ENCODE measurements at regions not wholly inside any gene's neighbourhood (a gene's known extent, or its start where the extent isn't known, plus 50 kb on each side); places are given as distances from the start of the nearest gene placed in this dataset.

GRCh38 chr2:35163948-35164347 lies 1191.6 kb upstream of the CRIM1 start:
- H4K5ac ChIP-seq (ENCODE audit: low read length) = no peak overlapping the region
- H3K56ac ChIP-seq (ENCODE audit: low read length) = no peak overlapping the region
- no peak overlapping the region for H3K4me3 ChIP-seq (ENCODE audit: low read length)
- no peaks in the 10 kb centered on the region for H3K4me1 ChIP-seq (ENCODE audit: control insufficient read depth, low read depth, low read length)
- H3K23ac ChIP-seq (ENCODE audit: low read length) = no peak overlapping the region
- no peaks in the 10 kb centered on the region for H3K27me3 ChIP-seq (ENCODE audit: insufficient read depth, low read length, poor library complexity)
- no peak overlapping the region for H2BK120ac ChIP-seq (ENCODE audit: low read depth, low read length)
- H2BK5ac ChIP-seq (ENCODE audit: low read length) = no peak overlapping the region
- no peak overlapping the region for H3K4ac ChIP-seq (ENCODE audit: low read depth, low read length)
- no peak overlapping the region for H3K27ac ChIP-seq (ENCODE audit: low read depth, low read length)
- no peaks in the 10 kb centered on the region for H3K79me2 ChIP-seq (ENCODE audit: control insufficient read depth, insufficient read depth, low read length)
- H3K18ac ChIP-seq (ENCODE audit: low read length) = no peak overlapping the region
- H4K8ac ChIP-seq (ENCODE audit: low read depth, low read length) = no peak overlapping the region
- H3K4me2 ChIP-seq (ENCODE audit: low read length) = no peak overlapping the region
- WGBS (ENCODE audit: extremely low coverage, insufficient coverage, low lambda C conversion rate) = no CpG with 5 or more reads among the region's 2 CpGs
- no peak overlapping the region for H3K9ac ChIP-seq (ENCODE audit: low read length)
- H2AK5ac ChIP-seq (ENCODE audit: low read length) = no peak overlapping the region
- H3K36me3 ChIP-seq (ENCODE audit: control insufficient read depth, insufficient read depth, low read length) = no peaks in the 10 kb centered on the region
- no peak for DNase-seq
- H3K79me1 ChIP-seq (ENCODE audit: low read length) = no peaks in the 10 kb centered on the region
- no peak overlapping the region for H2BK15ac ChIP-seq (replicated peaks; ENCODE audit: low read depth)

GRCh38 chr2:35160871-35161270 lies 1194.7 kb upstream of the CRIM1 start:
- Histone ChIP-seq H3K18ac (ENCODE audit: low read length) (no peak overlapping the region), H3K79me2 (ENCODE audit: control insufficient read depth, insufficient read depth, low read length) (no peaks in the 10 kb centered on the region), H3K79me1 (ENCODE audit: low read length) (no peaks in the 10 kb centered on the region), H2BK15ac (replicated peaks; ENCODE audit: low read depth) (no peak overlapping the region), H2BK5ac (ENCODE audit: low read length) (no peak overlapping the region), H3K36me3 (ENCODE audit: control insufficient read depth, insufficient read depth, low read length) (no peaks in the 10 kb centered on the region), H3K4me2 (ENCODE audit: low read length) (no peak overlapping the region), H3K27me3 (ENCODE audit: insufficient read depth, low read length, poor library complexity) (no peaks in the 10 kb centered on the region), H3K9ac (ENCODE audit: low read length) (no peak overlapping the region), H3K4ac (ENCODE audit: low read depth, low read length) (no peak overlapping the region), H2AK5ac (ENCODE audit: low read length) (no peak overlapping the region), H4K5ac (ENCODE audit: low read length) (no peak overlapping the region), H3K4me3 (ENCODE audit: low read length) (no peak overlapping the region), H3K4me1 (ENCODE audit: control insufficient read depth, low read depth, low read length) (no peaks in the 10 kb centered on the region), H3K56ac (ENCODE audit: low read length) (no peak overlapping the region), H3K27ac (ENCODE audit: low read depth, low read length) (no peak overlapping the region), H2BK120ac (ENCODE audit: low read depth, low read length) (no peak overlapping the region), H3K23ac (ENCODE audit: low read length) (no peak overlapping the region), H4K8ac (ENCODE audit: low read depth, low read length) (no peak overlapping the region)
- peak; percentile 36 for DNase-seq
- WGBS (ENCODE audit: extremely low coverage, insufficient coverage, low lambda C conversion rate) = no CpG with 5 or more reads among the region's 4 CpGs

GRCh38 chr2:35125871-35126270 lies 1229.7 kb upstream of the CRIM1 start:
- Histone ChIP-seq H2BK15ac (replicated peaks; ENCODE audit: low read depth) (no peak overlapping the region), H3K27me3 (ENCODE audit: insufficient read depth, low read length, poor library complexity) (no peaks in the 10 kb centered on the region), H3K56ac (ENCODE audit: low read length) (no peak overlapping the region), H3K79me2 (ENCODE audit: control insufficient read depth, insufficient read depth, low read length) (no peaks in the 10 kb centered on the region), H4K8ac (ENCODE audit: low read depth, low read length) (no peak overlapping the region), H3K9ac (ENCODE audit: low read length) (no peak overlapping the region), H3K79me1 (ENCODE audit: low read length) (no peaks in the 10 kb centered on the region), H3K36me3 (ENCODE audit: control insufficient read depth, insufficient read depth, low read length) (no peaks in the 10 kb centered on the region), H3K4me2 (ENCODE audit: low read length) (no peak overlapping the region), H3K4me3 (ENCODE audit: low read length) (no peak overlapping the region), H3K4ac (ENCODE audit: low read depth, low read length) (no peak overlapping the region), H4K5ac (ENCODE audit: low read length) (no peak overlapping the region), H2BK5ac (ENCODE audit: low read length) (no peak overlapping the region), H2AK5ac (ENCODE audit: low read length) (no peak overlapping the region), H2BK120ac (ENCODE audit: low read depth, low read length) (no peak overlapping the region), H3K18ac (ENCODE audit: low read length) (no peak overlapping the region), H3K23ac (ENCODE audit: low read length) (no peak overlapping the region), H3K4me1 (ENCODE audit: control insufficient read depth, low read depth, low read length) (no peaks in the 10 kb centered on the region), H3K27ac (ENCODE audit: low read depth, low read length) (no peak overlapping the region)
- no peak for DNase-seq
- WGBS (ENCODE audit: extremely low coverage, insufficient coverage, low lambda C conversion rate) = no CpG with 5 or more reads among the region's 1 CpG

GRCh38 chr2:35125278-35125677 lies 1230.3 kb upstream of the CRIM1 start:
- H3K4me1 ChIP-seq (ENCODE audit: control insufficient read depth, low read depth, low read length) = no peaks in the 10 kb centered on the region
- H2AK5ac ChIP-seq (ENCODE audit: low read length) = no peak overlapping the region
- H3K79me1 ChIP-seq (ENCODE audit: low read length) = no peaks in the 10 kb centered on the region
- H3K27ac ChIP-seq (ENCODE audit: low read depth, low read length) = no peak overlapping the region
- H2BK120ac ChIP-seq (ENCODE audit: low read depth, low read length) = no peak overlapping the region
- no peak overlapping the region for H3K9ac ChIP-seq (ENCODE audit: low read length)
- no peak overlapping the region for H3K4me3 ChIP-seq (ENCODE audit: low read length)
- no peak overlapping the region for H2BK5ac ChIP-seq (ENCODE audit: low read length)
- no peak overlapping the region for H4K8ac ChIP-seq (ENCODE audit: low read depth, low read length)
- no CpG with 5 or more reads among the region's 4 CpGs for WGBS (ENCODE audit: extremely low coverage, insufficient coverage, low lambda C conversion rate)
- H3K36me3 ChIP-seq (ENCODE audit: control insufficient read depth, insufficient read depth, low read length) = no peaks in the 10 kb centered on the region
- no peak overlapping the region for H3K23ac ChIP-seq (ENCODE audit: low read length)
- H3K27me3 ChIP-seq (ENCODE audit: insufficient read depth, low read length, poor library complexity) = no peaks in the 10 kb centered on the region
- no peak overlapping the region for H3K56ac ChIP-seq (ENCODE audit: low read length)
- H3K4ac ChIP-seq (ENCODE audit: low read depth, low read length) = no peak overlapping the region
- H3K79me2 ChIP-seq (ENCODE audit: control insufficient read depth, insufficient read depth, low read length) = no peaks in the 10 kb centered on the region
- no peak overlapping the region for H2BK15ac ChIP-seq (replicated peaks; ENCODE audit: low read depth)
- no peak overlapping the region for H3K4me2 ChIP-seq (ENCODE audit: low read length)
- H4K5ac ChIP-seq (ENCODE audit: low read length) = no peak overlapping the region
- no peak for DNase-seq
- no peak overlapping the region for H3K18ac ChIP-seq (ENCODE audit: low read length)

GRCh38 chr2:35116151-35116550 lies 1239.4 kb upstream of the CRIM1 start:
- H3K4me1 ChIP-seq (ENCODE audit: control insufficient read depth, low read depth, low read length) = no peaks in the 10 kb centered on the region
- no peak overlapping the region for H2BK120ac ChIP-seq (ENCODE audit: low read depth, low read length)
- H3K4me2 ChIP-seq (ENCODE audit: low read length) = no peak overlapping the region
- no peak overlapping the region for H3K9ac ChIP-seq (ENCODE audit: low read length)
- DNase-seq = no peak
- no peak overlapping the region for H2BK5ac ChIP-seq (ENCODE audit: low read length)
- no peak overlapping the region for H3K56ac ChIP-seq (ENCODE audit: low read length)
- H4K8ac ChIP-seq (ENCODE audit: low read depth, low read length) = no peak overlapping the region
- no peaks in the 10 kb centered on the region for H3K79me2 ChIP-seq (ENCODE audit: control insufficient read depth, insufficient read depth, low read length)
- H3K23ac ChIP-seq (ENCODE audit: low read length) = no peak overlapping the region
- no peak overlapping the region for H2AK5ac ChIP-seq (ENCODE audit: low read length)
- H2BK15ac ChIP-seq (replicated peaks; ENCODE audit: low read depth) = no peak overlapping the region
- no peaks in the 10 kb centered on the region for H3K27me3 ChIP-seq (ENCODE audit: insufficient read depth, low read length, poor library complexity)
- H3K36me3 ChIP-seq (ENCODE audit: control insufficient read depth, insufficient read depth, low read length) = no peaks in the 10 kb centered on the region
- H3K18ac ChIP-seq (ENCODE audit: low read length) = no peak overlapping the region
- H3K79me1 ChIP-seq (ENCODE audit: low read length) = no peaks in the 10 kb centered on the region
- no peak overlapping the region for H4K5ac ChIP-seq (ENCODE audit: low read length)
- H3K27ac ChIP-seq (ENCODE audit: low read depth, low read length) = no peak overlapping the region
- H3K4me3 ChIP-seq (ENCODE audit: low read length) = no peak overlapping the region
- no peak overlapping the region for H3K4ac ChIP-seq (ENCODE audit: low read depth, low read length)

- Histone ChIP-seq H3K4me1 (ENCODE audit: control insufficient read depth, low read depth, low read length) (no peaks in the 10 kb centered on the region), H3K36me3 (ENCODE audit: control insufficient read depth, insufficient read depth, low read length) (no peaks in the 10 kb centered on the region), H3K18ac (ENCODE audit: low read length) (no peak overlapping the region), H3K56ac (ENCODE audit: low read length) (no peak overlapping the region), H2BK120ac (ENCODE audit: low read depth, low read length) (no peak overlapping the region), H3K79me2 (ENCODE audit: control insufficient read depth, insufficient read depth, low read length) (no peaks in the 10 kb centered on the region), H2BK15ac (replicated peaks; ENCODE audit: low read depth) (no peak overlapping the region), H2AK5ac (ENCODE audit: low read length) (no peak overlapping the region), H3K4me2 (ENCODE audit: low read length) (no peak overlapping the region), H3K4me3 (ENCODE audit: low read length) (no peak overlapping the region), H4K5ac (ENCODE audit: low read length) (no peak overlapping the region), H2BK5ac (ENCODE audit: low read length) (no peak overlapping the region), H4K8ac (ENCODE audit: low read depth, low read length) (no peak overlapping the region), H3K79me1 (ENCODE audit: low read length) (no peaks in the 10 kb centered on the region), H3K27me3 (ENCODE audit: insufficient read depth, low read length, poor library complexity) (no peaks in the 10 kb centered on the region), H3K4ac (ENCODE audit: low read depth, low read length) (no peak overlapping the region), H3K27ac (ENCODE audit: low read depth, low read length) (no peak overlapping the region), H3K23ac (ENCODE audit: low read length) (no peak overlapping the region), H3K9ac (ENCODE audit: low read length) (no peak overlapping the region)
- peak; percentile 75 for DNase-seq
- no CpG with 5 or more reads among the region's 2 CpGs for WGBS (ENCODE audit: extremely low coverage, insufficient coverage, low lambda C conversion rate)
Observed at GRCh38 chr2:35114765-35115164, 1240.8 kb upstream of the CRIM1 start.
